Naive thymus-derived CD8-positive, alpha-beta T cell (primary cell): ENCODE measurements at regions not wholly inside any gene's neighbourhood (a gene's known extent, or its start where the extent isn't known, plus 50 kb on each side); places are given as distances from the start of the nearest gene placed in this dataset.

Source experiments
- ATAC-seq, 2 donors: fragments of 150-1000 bp; cut with Tn5 transposase in 1 of 2; sonication (Bioruptor Pico), chemical (Tn5 transposase) in 1 of 2; 1 replicate in 1 of 2; 2 replicates in 1 of 2; pipeline ENCODE4 v1.10.0; 2021; ENCODE audit warnings: mild to moderate bottlenecking in 2 of 2, moderate library complexity in 2 of 2
- POLR2A ChIA-PET: fragments of 350-600 bp; sonication (Branson Sonifier 250); formaldehyde crosslinking; loops from one replicate; lab custom pipeline; 2021; ENCODE audit warnings: antibody characterized with exemption; lab: Charles Lee
- DNase-seq, 10 donors: peaks; one replicate each; pipeline versions ENCODE4 v3.0.0 to v3.0.0-alpha.2; 2020 to 2022
- H3K27ac Mint-ChIP-seq, 10 donors: one replicate each; pipeline ENCODE4 v1.8.0; 2020 to 2022; ENCODE audit warnings: mild to moderate bottlenecking in 10 of 10, mixed read lengths in 10 of 10, moderate library complexity in 4 of 10, inconsistent platforms in 1 of 10
- H3K27me3 Mint-ChIP-seq, 5 donors: one replicate each; pipeline ENCODE4 v1.8.0; 2021 to 2022; ENCODE audit warnings: mixed read lengths in 5 of 5
- H3K36me3 Mint-ChIP-seq, 3 donors: one replicate each; pipeline ENCODE4 v1.8.0; 2020 to 2022; ENCODE audit warnings: mixed read lengths in 3 of 3, mild to moderate bottlenecking in 2 of 3, inconsistent platforms in 1 of 3
- H3K4me1 Mint-ChIP-seq, 4 donors: one replicate each; pipeline ENCODE4 v1.8.0; 2021 to 2022; ENCODE audit warnings: mixed read lengths in 4 of 4
- H3K4me3 Mint-ChIP-seq, 10 donors: one replicate each; pipeline ENCODE4 v1.8.0; 2020 to 2022; ENCODE audit warnings: mild to moderate bottlenecking in 10 of 10, mixed read lengths in 10 of 10, moderate library complexity in 6 of 10, inconsistent platforms in 1 of 10
- H3K9me3 Mint-ChIP-seq, 9 donors: one replicate each; pipeline ENCODE4 v1.8.0; 2020 to 2022; ENCODE audit warnings: mixed read lengths in 9 of 9, mild to moderate bottlenecking in 3 of 9, inconsistent platforms in 1 of 9, moderate library complexity in 1 of 9

GRCh38 chr12:90124289-90124688 lies 415.7 kb upstream of the ATP2B1 start:
- H3K4me3 Mint-ChIP-seq, result no peak overlapping the region
- H3K27me3 Mint-ChIP-seq, result peaks cover 0 to 10% (median 1%) of the 10 kb centered on the region in 5 donors
- ATAC-seq, result no peak
- POLR2A ChIA-PET, result no interaction called here
- no peak overlapping the region for H3K27ac Mint-ChIP-seq
- H3K4me1 Mint-ChIP-seq, result no peaks in the 10 kb centered on the region
- H3K36me3 Mint-ChIP-seq, result peaks cover 0 to 20% (median 15%) of the 10 kb centered on the region in 3 donors
- DNase-seq, result no peak
- peaks cover 15 to 27% (median 23%) of the 10 kb centered on the region in 9 donors for H3K9me3 Mint-ChIP-seq

- ATAC-seq, result no peak
- no peak for DNase-seq
- H3K4me3 Mint-ChIP-seq, result no peak overlapping the region
These were observed 414.0 kb upstream of the ATP2B1 start for GRCh38 chr12:90122681-90123080.

GRCh38 chr12:90120627-90121026 lies 412.0 kb upstream of the ATP2B1 start:
- Mint-ChIP-seq H3K36me3 (peaks cover 0 to 23% (median 16%) of the 10 kb centered on the region in 3 donors), H3K27ac (peak overlapping the region in 1 of 10 donors; percentile 1), H3K27me3 (peaks cover 0 to 7% (median 3%) of the 10 kb centered on the region in 5 donors), H3K9me3 (peaks cover 17 to 40% (median 29%) of the 10 kb centered on the region in 9 donors), H3K4me1 (no peaks in the 10 kb centered on the region), H3K4me3 (no peak overlapping the region)
- ATAC-seq (no peak), DNase-seq (no peak)
- POLR2A ChIA-PET, result no interaction called here

More at GRCh38 chr12:90122681-90123080, 414.0 kb upstream of the ATP2B1 start:
- peaks cover 0 to 23% (median 16%) of the 10 kb centered on the region in 3 donors for H3K36me3 Mint-ChIP-seq
- H3K27me3 Mint-ChIP-seq, result peaks cover 0 to 10% (median 3%) of the 10 kb centered on the region in 5 donors
- H3K9me3 Mint-ChIP-seq, result peaks cover 17 to 39% (median 25%) of the 10 kb centered on the region in 9 donors
- POLR2A ChIA-PET, result no interaction called here
- no peak overlapping the region for H3K27ac Mint-ChIP-seq
- no peaks in the 10 kb centered on the region for H3K4me1 Mint-ChIP-seq

- H3K27ac Mint-ChIP-seq, result no peak overlapping the region
- H3K4me1 Mint-ChIP-seq, result no peaks in the 10 kb centered on the region
- DNase-seq, result no peak
- no peaks in the 10 kb centered on the region for H3K36me3 Mint-ChIP-seq
- POLR2A ChIA-PET, result no interaction called here
- peaks cover 0 to 3% (median 0%) of the 10 kb centered on the region in 9 donors for H3K9me3 Mint-ChIP-seq
- no peak overlapping the region for H3K4me3 Mint-ChIP-seq
- ATAC-seq, result no peak
- H3K27me3 Mint-ChIP-seq, result no peaks in the 10 kb centered on the region
These were observed 404.0 kb upstream of the ATP2B1 start for GRCh38 chr12:90112666-90113065.

GRCh38 chr12:90111791-90112580 lies 403.3 kb upstream of the ATP2B1 start:
- Mint-ChIP-seq H3K9me3 (peaks cover 0 to 3% (median 0%) of the 10 kb centered on the region in 9 donors), H3K4me3 (no peak overlapping the region), H3K4me1 (no peaks in the 10 kb centered on the region), H3K27ac (no peak overlapping the region), H3K36me3 (no peaks in the 10 kb centered on the region), H3K27me3 (no peaks in the 10 kb centered on the region)
- POLR2A ChIA-PET, result no interaction called here
- ATAC-seq (no peak), DNase-seq (no peak)

- DNase-seq, result no peak
- Mint-ChIP-seq H3K9me3 (no peaks in the 10 kb centered on the region), H3K27ac (no peak overlapping the region), H3K4me1 (peaks cover 0 to 7% (median 4%) of the 10 kb centered on the region in 4 donors), H3K4me3 (no peak overlapping the region), H3K27me3 (peaks cover 2 to 9% (median 4%) of the 10 kb centered on the region in 5 donors), H3K36me3 (no peaks in the 10 kb centered on the region)
- POLR2A ChIA-PET, result no interaction called here
- ATAC-seq, result no peak
These were observed 397.9 kb upstream of the ATP2B1 start for GRCh38 chr12:90106568-90106967.

- H3K9me3 Mint-ChIP-seq, result no peaks in the 10 kb centered on the region
- peaks cover 0 to 7% (median 5%) of the 10 kb centered on the region in 4 donors for H3K4me1 Mint-ChIP-seq
- H3K36me3 Mint-ChIP-seq, result no peaks in the 10 kb centered on the region
- ATAC-seq (peak; percentile 68 to 85), DNase-seq (peak in 3 of 10 donors; percentile 44 to 48 (median 47))
- POLR2A ChIA-PET, result no interaction called here
- H3K27ac Mint-ChIP-seq, result no peak overlapping the region
- H3K27me3 Mint-ChIP-seq, result peaks cover 2 to 9% (median 4%) of the 10 kb centered on the region in 5 donors
- peak overlapping the region; percentile 27 to 78 (median 65) for H3K4me3 Mint-ChIP-seq
These were observed 394.5 kb upstream of the ATP2B1 start for GRCh38 chr12:90102957-90103652.

GRCh38 chr12:90100579-90100978 lies 391.9 kb upstream of the ATP2B1 start:
- ATAC-seq, result no peak
- peaks cover 0 to 7% (median 2%) of the 10 kb centered on the region in 5 donors for H3K27me3 Mint-ChIP-seq
- no peak overlapping the region for H3K4me3 Mint-ChIP-seq
- DNase-seq, result no peak
- H3K4me1 Mint-ChIP-seq, result peaks cover 0 to 11% (median 7%) of the 10 kb centered on the region in 4 donors
- H3K36me3 Mint-ChIP-seq, result no peaks in the 10 kb centered on the region
- POLR2A ChIA-PET, result no interaction called here
- no peak overlapping the region for H3K27ac Mint-ChIP-seq
- H3K9me3 Mint-ChIP-seq, result no peaks in the 10 kb centered on the region

GRCh38 chr12:90099288-90099687 lies 390.6 kb upstream of the ATP2B1 start:
- H3K4me3 Mint-ChIP-seq, result no peak overlapping the region
- no peaks in the 10 kb centered on the region for H3K27me3 Mint-ChIP-seq
- no peak overlapping the region for H3K27ac Mint-ChIP-seq
- POLR2A ChIA-PET, result no interaction called here
- no peaks in the 10 kb centered on the region for H3K9me3 Mint-ChIP-seq
- peaks cover 0 to 11% (median 7%) of the 10 kb centered on the region in 4 donors for H3K4me1 Mint-ChIP-seq
- ATAC-seq (no peak), DNase-seq (no peak)
- H3K36me3 Mint-ChIP-seq, result no peaks in the 10 kb centered on the region

- H3K4me3 Mint-ChIP-seq, result no peak overlapping the region
- DNase-seq, result no peak
- H3K27me3 Mint-ChIP-seq, result no peaks in the 10 kb centered on the region
- no peak overlapping the region for H3K27ac Mint-ChIP-seq
- no peaks in the 10 kb centered on the region for H3K9me3 Mint-ChIP-seq
- no peaks in the 10 kb centered on the region for H3K36me3 Mint-ChIP-seq
- H3K4me1 Mint-ChIP-seq, result peaks cover 0 to 11% (median 6%) of the 10 kb centered on the region in 4 donors
- ATAC-seq, result no peak
- POLR2A ChIA-PET, result no interaction called here
These were observed 389.6 kb upstream of the ATP2B1 start for GRCh38 chr12:90098132-90098779.

- H3K27me3 Mint-ChIP-seq, result no peaks in the 10 kb centered on the region
- H3K36me3 Mint-ChIP-seq, result no peaks in the 10 kb centered on the region
- ATAC-seq (no peak), DNase-seq (no peak)
- no peak overlapping the region for H3K27ac Mint-ChIP-seq
- POLR2A ChIA-PET, result no interaction called here
- H3K9me3 Mint-ChIP-seq, result peaks cover 0 to 4% (median 0%) of the 10 kb centered on the region in 9 donors
- peaks cover 2 to 5% (median 3%) of the 10 kb centered on the region in 4 donors for H3K4me1 Mint-ChIP-seq
- no peak overlapping the region for H3K4me3 Mint-ChIP-seq
These were observed 383.2 kb upstream of the ATP2B1 start for GRCh38 chr12:90091809-90092208.

GRCh38 chr12:90090929-90091651 lies 382.5 kb upstream of the ATP2B1 start:
- ATAC-seq, result peak; percentile 29 to 41
- DNase-seq, result no peak
- Mint-ChIP-seq H3K36me3 (no peaks in the 10 kb centered on the region), H3K27ac (peak overlapping the region in 1 of 10 donors; percentile 55), H3K27me3 (no peaks in the 10 kb centered on the region), H3K4me3 (no peak overlapping the region), H3K4me1 (peaks cover 2 to 5% (median 3%) of the 10 kb centered on the region in 4 donors), H3K9me3 (peaks cover 0 to 4% (median 0%) of the 10 kb centered on the region in 9 donors)
- POLR2A ChIA-PET, result no interaction called here
